GM12865 (cell line): ENCODE measurements at regions not wholly inside any gene's neighbourhood (a gene's known extent, or its start where the extent isn't known, plus 50 kb on each side); places are given as distances from the start of the nearest gene placed in this dataset.
"Not testable (repeated sequence)": the region's sequence is repeated elsewhere in the genome, so short reads cannot be mapped to it uniquely, and the experiment has no call there.

Experiments used
- DNase-seq: peaks from one replicate; pipeline ENCODE4 v3.0.0; 2010; ENCODE audit warnings: low read depth
- H3K4me3 ChIP-seq: 2 replicates; pipeline ENCODE4 v1.5.1; 2011; ENCODE audit warnings: mild to moderate bottlenecking, low read depth, low read length, control low read depth
- TF ChIP-seq, protein P1 (sequence below): IDR thresholded peaks from 2 replicates; pipeline ENCODE4 v1.5.1; 2011; ENCODE audit warnings: low read length, control low read depth, low read depth, inconsistent platforms; ENCODE audit not compliant: insufficient read depth; ENCODE audit errors: missing control alignments

DNA sequence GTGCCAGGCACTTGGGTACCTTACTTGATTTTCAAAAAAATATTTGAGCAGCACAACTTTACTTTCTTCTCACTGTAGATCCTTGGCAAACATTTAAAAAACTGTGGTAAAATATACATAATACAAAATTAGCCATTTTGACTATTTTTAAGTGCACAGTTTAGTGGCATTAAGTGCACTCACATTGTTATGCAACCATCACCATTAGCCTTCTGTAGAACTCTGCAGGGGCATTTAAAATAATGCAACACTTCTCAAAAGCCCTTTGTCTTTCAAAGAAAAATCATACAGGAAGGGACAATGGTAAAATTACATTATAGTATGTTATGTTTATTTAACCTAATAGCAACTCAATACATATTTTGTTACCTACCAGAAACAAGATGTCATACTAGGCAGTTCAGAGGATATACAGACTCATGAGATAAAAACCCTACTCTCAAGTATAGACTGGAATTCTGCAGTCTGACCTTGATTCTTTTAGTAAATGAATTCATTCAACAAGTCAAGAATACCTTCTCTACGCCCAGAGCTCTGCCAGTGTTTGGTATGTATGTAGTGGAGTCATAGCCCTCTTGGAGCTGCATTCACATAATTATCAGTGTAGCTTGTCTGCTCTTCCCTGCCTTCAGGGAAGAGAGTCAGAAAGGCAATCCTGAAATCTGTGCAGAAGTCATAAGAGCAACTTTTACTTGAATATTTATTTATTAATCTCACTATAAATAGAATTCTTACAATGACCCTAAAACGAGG lies 74.0 kb upstream of the ARRDC3 start:
- no peak for DNase-seq

DNA sequence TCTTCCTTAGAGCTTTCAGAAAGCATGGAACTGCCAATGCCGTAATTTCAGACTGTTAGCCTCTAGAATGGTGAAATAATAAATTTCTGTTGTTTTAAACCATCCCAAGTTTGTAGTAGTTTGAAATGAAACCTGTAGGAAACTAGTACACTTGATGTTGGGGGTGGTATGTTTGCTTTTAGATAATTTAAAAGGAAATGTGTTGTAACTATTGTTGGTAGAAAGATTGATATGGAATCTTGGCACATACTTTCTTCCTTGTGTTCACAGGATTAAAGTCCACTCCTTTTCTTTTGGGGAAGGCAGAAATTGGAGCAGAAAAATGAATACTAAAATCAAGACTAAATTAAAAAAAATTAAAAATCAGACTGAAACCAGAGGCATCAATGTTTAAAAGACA lies 66.0 kb upstream of the ARRDC3 start:
- TF ChIP-seq, protein P1, sequence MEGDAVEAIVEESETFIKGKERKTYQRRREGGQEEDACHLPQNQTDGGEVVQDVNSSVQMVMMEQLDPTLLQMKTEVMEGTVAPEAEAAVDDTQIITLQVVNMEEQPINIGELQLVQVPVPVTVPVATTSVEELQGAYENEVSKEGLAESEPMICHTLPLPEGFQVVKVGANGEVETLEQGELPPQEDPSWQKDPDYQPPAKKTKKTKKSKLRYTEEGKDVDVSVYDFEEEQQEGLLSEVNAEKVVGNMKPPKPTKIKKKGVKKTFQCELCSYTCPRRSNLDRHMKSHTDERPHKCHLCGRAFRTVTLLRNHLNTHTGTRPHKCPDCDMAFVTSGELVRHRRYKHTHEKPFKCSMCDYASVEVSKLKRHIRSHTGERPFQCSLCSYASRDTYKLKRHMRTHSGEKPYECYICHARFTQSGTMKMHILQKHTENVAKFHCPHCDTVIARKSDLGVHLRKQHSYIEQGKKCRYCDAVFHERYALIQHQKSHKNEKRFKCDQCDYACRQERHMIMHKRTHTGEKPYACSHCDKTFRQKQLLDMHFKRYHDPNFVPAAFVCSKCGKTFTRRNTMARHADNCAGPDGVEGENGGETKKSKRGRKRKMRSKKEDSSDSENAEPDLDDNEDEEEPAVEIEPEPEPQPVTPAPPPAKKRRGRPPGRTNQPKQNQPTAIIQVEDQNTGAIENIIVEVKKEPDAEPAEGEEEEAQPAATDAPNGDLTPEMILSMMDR: no peak

More for the DNA sequence above, 74.0 kb upstream of the ARRDC3 start:
- no peak overlapping the region for H3K4me3 ChIP-seq
- TF ChIP-seq, protein P1: no peak

DNA sequence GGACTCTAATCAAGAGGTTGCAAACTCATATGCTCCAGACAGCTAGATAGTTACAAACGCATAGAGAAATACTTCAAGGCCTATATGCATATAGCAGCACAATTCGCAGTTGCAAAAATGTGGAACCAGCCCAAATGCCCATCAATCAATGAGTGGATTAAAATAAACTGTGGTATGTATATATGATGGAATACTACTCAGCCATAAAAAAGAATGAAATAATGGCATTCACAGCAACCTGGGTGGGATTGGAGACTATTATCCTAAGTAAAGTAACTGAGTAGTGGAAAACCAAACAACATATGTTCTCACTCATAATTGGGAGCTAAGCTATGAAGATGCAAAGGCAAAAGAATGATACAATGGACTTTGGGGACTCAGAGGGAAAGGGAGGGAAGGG lies 65.0 kb upstream of the ARRDC3 start:
- not testable (repeated sequence) for H3K4me3 ChIP-seq, DNase-seq

More for the DNA sequence above, 66.0 kb upstream of the ARRDC3 start:
- DNase-seq: no peak
- H3K4me3 ChIP-seq: no peak overlapping the region

DNA sequence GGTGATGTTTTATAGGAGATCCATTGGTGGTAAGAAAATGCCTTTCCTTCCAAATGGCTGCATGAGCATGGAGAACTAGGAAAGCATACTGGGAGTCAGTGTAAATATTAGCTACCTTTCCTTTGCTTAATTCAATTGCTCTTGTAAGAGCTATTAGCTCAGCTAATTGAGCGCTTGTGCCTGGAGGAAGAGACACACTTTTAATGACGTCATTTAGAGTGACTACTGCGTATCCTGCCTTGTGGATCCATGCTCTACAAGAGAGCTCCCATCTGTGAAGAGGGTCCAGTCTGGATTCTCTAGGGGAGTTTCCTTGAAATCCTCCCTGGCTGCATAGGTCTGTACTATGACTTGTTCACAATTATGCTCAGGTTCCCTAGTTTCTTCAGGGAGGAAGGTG lies 63.8 kb upstream of the ARRDC3 start:
- H3K4me3 ChIP-seq, DNase-seq: not testable (repeated sequence)

DNA sequence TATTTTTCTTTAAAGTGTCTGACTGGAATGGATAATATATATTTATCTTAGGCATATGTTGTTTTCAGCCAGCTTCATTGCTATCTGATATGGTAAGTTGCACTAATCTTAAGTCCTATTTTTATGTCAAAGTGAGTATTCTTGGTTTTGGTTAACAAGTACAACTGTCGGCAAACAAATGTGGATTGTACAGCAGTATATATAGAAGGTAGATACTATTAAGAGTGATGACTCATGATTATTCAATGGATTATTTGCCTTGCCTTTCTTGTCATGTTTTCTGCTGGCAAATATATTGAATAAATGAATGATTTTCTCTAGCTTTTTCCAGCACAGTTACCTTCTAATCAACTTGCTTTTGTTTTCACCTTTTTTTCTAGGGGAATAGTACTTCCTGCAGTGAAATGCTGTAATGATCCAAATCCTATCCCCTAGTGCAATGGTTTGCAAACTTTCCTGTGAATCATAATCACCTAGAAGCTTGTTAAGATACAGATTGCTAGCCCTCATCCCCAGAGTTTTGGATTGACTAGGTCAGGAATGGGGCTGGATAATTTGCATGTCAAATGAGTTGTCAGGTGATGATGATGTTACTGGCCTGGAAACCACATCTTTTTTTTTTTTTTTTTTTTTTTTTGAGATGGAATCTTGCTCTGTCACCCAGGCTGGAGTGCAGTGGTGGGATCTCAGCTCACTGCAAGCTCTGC lies 60.8 kb upstream of the ARRDC3 start:
- TF ChIP-seq, protein P1: no peak

DNA sequence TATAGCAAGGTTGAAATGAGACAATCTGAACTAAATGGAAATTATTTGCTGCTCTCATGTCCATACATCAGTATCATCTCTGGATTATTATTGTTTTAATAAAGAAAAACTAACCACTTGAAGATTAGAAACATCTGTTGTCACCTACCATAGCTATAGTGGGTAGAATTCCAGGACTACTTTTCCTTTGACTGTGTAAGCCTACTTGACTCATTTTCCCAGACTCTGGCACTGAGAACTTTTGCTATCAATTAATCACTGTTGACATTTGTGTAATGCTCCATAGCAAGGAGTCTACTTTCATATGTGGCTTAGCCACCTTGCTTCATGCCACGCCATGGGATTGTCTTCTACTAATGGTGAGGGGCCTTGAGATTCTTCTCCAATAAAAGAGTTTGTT lies 59.9 kb upstream of the ARRDC3 start:
- no peak for DNase-seq
- TF ChIP-seq, protein P1: no peak

More for the DNA sequence above, 60.8 kb upstream of the ARRDC3 start:
- no peak overlapping the region for H3K4me3 ChIP-seq
- DNase-seq: no peak

DNA sequence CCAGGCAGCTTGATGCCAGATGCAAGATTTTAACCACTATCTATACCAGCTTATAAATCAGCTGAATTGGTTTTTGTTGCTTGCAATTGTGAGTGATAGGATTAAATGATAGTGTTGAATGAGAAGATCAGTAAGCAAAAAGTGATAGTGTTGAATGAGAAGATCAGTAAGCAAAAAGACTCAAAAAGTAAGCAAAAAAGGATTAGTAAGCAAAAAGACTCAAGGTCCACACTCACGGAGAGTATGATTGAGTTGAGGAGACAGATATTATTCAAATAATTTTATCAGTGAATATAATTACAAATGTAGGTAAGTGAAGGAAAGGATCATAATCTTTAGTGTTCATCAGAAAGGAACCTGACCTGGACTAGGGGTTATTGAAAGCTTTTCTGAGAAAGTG lies 58.0 kb upstream of the ARRDC3 start:
- TF ChIP-seq, protein P1: no peak

More for the DNA sequence above, 59.9 kb upstream of the ARRDC3 start:
- H3K4me3 ChIP-seq: no peak overlapping the region

DNA sequence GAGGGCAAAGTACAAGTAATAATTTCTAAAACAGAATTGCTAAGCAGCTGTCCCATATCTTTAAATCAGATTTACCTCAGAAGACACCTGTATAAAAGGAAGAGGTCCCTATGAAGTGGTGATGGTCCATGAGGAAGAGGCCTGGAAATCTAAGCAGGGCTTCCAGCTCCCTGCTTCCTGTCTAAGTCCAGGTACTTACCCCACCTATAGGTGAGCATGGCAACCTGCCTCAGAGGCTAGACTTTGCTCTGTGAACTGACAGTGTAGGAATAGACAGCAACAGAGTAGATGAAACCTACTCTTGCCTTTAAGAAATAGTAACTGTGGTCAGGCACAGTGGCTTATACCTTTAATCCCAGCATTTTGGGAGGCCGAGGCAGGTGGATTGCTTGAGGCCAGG lies 55.8 kb upstream of the ARRDC3 start:
- DNase-seq: no peak
- no peak overlapping the region for H3K4me3 ChIP-seq
- TF ChIP-seq, protein P1: no peak

More for the DNA sequence above, 58.0 kb upstream of the ARRDC3 start:
- no peak for DNase-seq
- no peak overlapping the region for H3K4me3 ChIP-seq
